Mesenchymal stem cell (in vitro differentiated cells and primary cell): ENCODE measurements at regions not wholly inside any gene's neighbourhood (a gene's known extent, or its start where the extent isn't known, plus 50 kb on each side); places are given as distances from the start of the nearest gene placed in this dataset.

Experiments used
- DNase-seq: peaks from one replicate; pipeline ENCODE4 v3.0.0-alpha.2; 2013
- H2AFZ ChIP-seq: one replicate; pipeline ENCODE4 v1.6.1; 2013; ENCODE audit warnings: low read depth, mild to moderate bottlenecking, control low read depth, inconsistent platforms, low read length, moderate library complexity
- H2AK5ac ChIP-seq: 2 replicates; pipeline ENCODE4 v1.6.1; 2013; ENCODE audit warnings: low read length, moderate library complexity, mild to moderate bottlenecking, inconsistent platforms; ENCODE audit not compliant: severe bottlenecking
- H2BK120ac ChIP-seq: one replicate; pipeline ENCODE4 v1.6.1; 2013; ENCODE audit warnings: low read depth, mild to moderate bottlenecking, inconsistent platforms, low read length, moderate library complexity
- H2BK12ac ChIP-seq, 2 experiments: one replicate each; pipeline ENCODE4 v1.6.1; 2013; ENCODE audit warnings: inconsistent platforms in 2 of 2, low read length in 2 of 2, mild to moderate bottlenecking in 2 of 2, moderate library complexity in 2 of 2, control low read depth in 1 of 2
- H2BK15ac ChIP-seq: one replicate; pipeline ENCODE4 v1.6.1; 2013; ENCODE audit warnings: mild to moderate bottlenecking, low read depth, inconsistent platforms; ENCODE audit not compliant: poor library complexity, severe bottlenecking
- H2BK5ac ChIP-seq: 2 replicates; pipeline ENCODE4 v1.6.1; 2013; ENCODE audit warnings: low read depth, mild to moderate bottlenecking, low read length, control low read depth, inconsistent platforms; ENCODE audit not compliant: poor library complexity, severe bottlenecking
- H3K14ac ChIP-seq, 2 experiments: one replicate each; pipeline ENCODE4 v1.6.1; 2013; ENCODE audit warnings: inconsistent platforms in 2 of 2, low read length in 2 of 2, control low read depth in 1 of 2, mild to moderate bottlenecking in 1 of 2, moderate library complexity in 1 of 2
- H3K18ac ChIP-seq, 2 experiments: one replicate each; pipeline ENCODE4 v1.6.1; 2013; ENCODE audit warnings: inconsistent platforms in 2 of 2, low read length in 2 of 2, control low read depth in 1 of 2, low read depth in 1 of 2, mild to moderate bottlenecking in 1 of 2
- H3K23ac ChIP-seq, 2 experiments: one replicate each; pipeline ENCODE4 v1.6.1; 2013; ENCODE audit warnings: inconsistent platforms in 2 of 2, low read length in 2 of 2, mild to moderate bottlenecking in 2 of 2, moderate library complexity in 2 of 2, control low read depth in 1 of 2
- H3K27ac ChIP-seq: 2 replicates; pipeline ENCODE4 v1.5.1; 2013; ENCODE audit warnings: mild to moderate bottlenecking, moderate library complexity, low read length, control low read depth, inconsistent platforms; ENCODE audit not compliant: poor library complexity, severe bottlenecking
- H3K27me3 ChIP-seq, 2 experiments: 2 replicates each; pipeline versions ENCODE4 v1.6.1 to v1.7.0; 2013; ENCODE audit warnings: low read length in 2 of 2, mild to moderate bottlenecking in 2 of 2, moderate library complexity in 2 of 2, control low read depth in 1 of 2, inconsistent platforms in 1 of 2; ENCODE audit not compliant: control insufficient read depth in 1 of 2, insufficient read depth in 1 of 2
- H3K36me3 ChIP-seq, 2 experiments: 2 replicates each; pipeline versions ENCODE4 v1.6.1 to v1.7.0; 2013; ENCODE audit warnings: low read length in 2 of 2, control low read depth in 1 of 2, inconsistent platforms in 1 of 2, low read depth in 1 of 2, mild to moderate bottlenecking in 1 of 2; ENCODE audit not compliant: insufficient read depth in 2 of 2, control insufficient read depth in 1 of 2
- H3K4ac ChIP-seq, 2 experiments: one replicate each; pipeline ENCODE4 v1.6.1; 2013; ENCODE audit warnings: inconsistent platforms in 2 of 2, low read length in 2 of 2, mild to moderate bottlenecking in 2 of 2, moderate library complexity in 2 of 2, control low read depth in 1 of 2, low read depth in 1 of 2
- H3K4me1 ChIP-seq: 2 replicates; pipeline ENCODE4 v1.6.1; 2013; ENCODE audit warnings: low read depth, low read length, control low read depth; ENCODE audit not compliant: control insufficient read depth, insufficient read depth
- H3K4me2 ChIP-seq: 2 replicates; pipeline ENCODE4 v1.6.1; 2013; ENCODE audit warnings: low read length, mild to moderate bottlenecking, inconsistent platforms; ENCODE audit not compliant: poor library complexity, severe bottlenecking
- H3K4me3 ChIP-seq, 2 experiments: 2 replicates each; pipeline versions ENCODE4 v1.5.1 to v1.7.0; 2013; ENCODE audit warnings: low read length in 2 of 2, mild to moderate bottlenecking in 2 of 2, control low read depth in 1 of 2, low read depth in 1 of 2; ENCODE audit not compliant: insufficient read depth in 1 of 2
- H3K79me1 ChIP-seq: replicated peaks from 2 replicates; pipeline ENCODE4 v1.6.1; 2013; ENCODE audit warnings: mild to moderate bottlenecking, control low read depth, low read length, inconsistent platforms; ENCODE audit not compliant: poor library complexity, severe bottlenecking
- H3K9ac ChIP-seq: 2 replicates; pipeline ENCODE4 v1.7.0; 2013; ENCODE audit warnings: mild to moderate bottlenecking, low read length, moderate library complexity
- H3K9me3 ChIP-seq: 2 replicates; pipeline ENCODE4 v1.7.0; 2013; ENCODE audit warnings: mild to moderate bottlenecking, low read length; ENCODE audit not compliant: control insufficient read depth
- H4K8ac ChIP-seq: one replicate; pipeline ENCODE4 v1.6.1; 2013; ENCODE audit warnings: inconsistent platforms, mild to moderate bottlenecking, low read length, moderate library complexity
- H4K91ac ChIP-seq: one replicate; pipeline ENCODE4 v1.6.1; 2013; ENCODE audit warnings: mild to moderate bottlenecking, low read length, inconsistent platforms
- WGBS: methylation state at CpG from one replicate; pipeline ENCODE4 v1.1.7; 2013; ENCODE audit warnings: mixed read lengths; 5-methylcytosine and 5-hydroxymethylcytosine counted together

GRCh38 chr2:138897274-138897673 lies 117.1 kb upstream of the NXPH2 start:
- H2BK15ac ChIP-seq, result no peak overlapping the region
- 88% methylated on average over 12 of the region's 12 CpGs for WGBS
- peaks cover under 1% of the 10 kb centered on the region for H3K9me3 ChIP-seq
- H2BK120ac ChIP-seq, result no peak overlapping the region
- no peak overlapping the region for H3K4ac ChIP-seq
- no peak overlapping the region for H2AK5ac ChIP-seq
- DNase-seq, result no peak
- no peak overlapping the region for H2AFZ ChIP-seq
- no peak overlapping the region for H4K8ac ChIP-seq
- no peak overlapping the region for H3K14ac ChIP-seq
- H3K27ac ChIP-seq, result no peak overlapping the region
- H4K91ac ChIP-seq, result no peak overlapping the region
- no peak overlapping the region for H3K9ac ChIP-seq
- no peaks in the 10 kb centered on the region for H3K27me3 ChIP-seq
- no peak overlapping the region for H3K23ac ChIP-seq
- no peak overlapping the region for H3K18ac ChIP-seq
- no peaks in the 10 kb centered on the region for H3K79me1 ChIP-seq
- H2BK12ac ChIP-seq, result no peak overlapping the region
- no peaks in the 10 kb centered on the region for H3K4me1 ChIP-seq
- H3K4me3 ChIP-seq, result no peak overlapping the region
- H3K36me3 ChIP-seq, result peaks cover 0 to under 1% of the 10 kb centered on the region in 2 experiments
- H3K4me2 ChIP-seq, result no peak overlapping the region
- no peak overlapping the region for H2BK5ac ChIP-seq

- no peak overlapping the region for H2AK5ac ChIP-seq
- no peak overlapping the region for H3K9ac ChIP-seq
- no peak overlapping the region for H3K4ac ChIP-seq
- H4K8ac ChIP-seq, result no peak overlapping the region
- no peak overlapping the region for H2BK15ac ChIP-seq
- no peak for DNase-seq
- H3K4me3 ChIP-seq, result no peak overlapping the region
- no peak overlapping the region for H2AFZ ChIP-seq
- no peak overlapping the region for H3K18ac ChIP-seq
- no peaks in the 10 kb centered on the region for H3K4me1 ChIP-seq
- 88% methylated on average over 2 of the region's 3 CpGs for WGBS
- H3K4me2 ChIP-seq, result no peak overlapping the region
- no peaks in the 10 kb centered on the region for H3K9me3 ChIP-seq
- H2BK5ac ChIP-seq, result no peak overlapping the region
- no peak overlapping the region for H2BK12ac ChIP-seq
- no peak overlapping the region for H2BK120ac ChIP-seq
- no peak overlapping the region for H3K14ac ChIP-seq
- H3K79me1 ChIP-seq, result no peaks in the 10 kb centered on the region
- H3K23ac ChIP-seq, result no peak overlapping the region
- H3K27ac ChIP-seq, result no peak overlapping the region
- H3K27me3 ChIP-seq, result no peaks in the 10 kb centered on the region
- no peaks in the 10 kb centered on the region for H3K36me3 ChIP-seq
- no peak overlapping the region for H4K91ac ChIP-seq
Observed at GRCh38 chr2:138893746-138894145, 113.6 kb upstream of the NXPH2 start.

GRCh38 chr2:138881126-138881525 lies 100.9 kb upstream of the NXPH2 start:
- Histone ChIP-seq H3K23ac (no peak overlapping the region), H2BK12ac (no peak overlapping the region), H2BK15ac (no peak overlapping the region), H2BK120ac (no peak overlapping the region), H2AK5ac (no peak overlapping the region), H3K79me1 (no peaks in the 10 kb centered on the region), H3K4me3 (no peak overlapping the region), H3K14ac (no peak overlapping the region), H3K4me2 (no peak overlapping the region), H4K8ac (no peak overlapping the region), H2AFZ (no peak overlapping the region), H3K36me3 (no peaks in the 10 kb centered on the region), H3K27ac (no peak overlapping the region), H3K9ac (no peak overlapping the region), H2BK5ac (no peak overlapping the region), H3K18ac (no peak overlapping the region), H3K4ac (no peak overlapping the region), H3K9me3 (no peaks in the 10 kb centered on the region), H3K4me1 (no peaks in the 10 kb centered on the region), H3K27me3 (no peaks in the 10 kb centered on the region), H4K91ac (no peak overlapping the region)
- 70% methylated on average over 1 of the region's 1 CpG for WGBS
- no peak for DNase-seq

GRCh38 chr2:138879931-138880330 lies 99.7 kb upstream of the NXPH2 start:
- no peak overlapping the region for H4K8ac ChIP-seq

More at GRCh38 chr2:138879931-138880330, 99.7 kb upstream of the NXPH2 start:
- DNase-seq, result no peak
- H3K27ac ChIP-seq, result no peak overlapping the region
- no peak overlapping the region for H3K4me3 ChIP-seq
- no peaks in the 10 kb centered on the region for H3K79me1 ChIP-seq
- H3K4me2 ChIP-seq, result no peak overlapping the region
- H3K4ac ChIP-seq, result no peak overlapping the region
- no peaks in the 10 kb centered on the region for H3K27me3 ChIP-seq
- no peak overlapping the region for H2BK15ac ChIP-seq
- H3K9ac ChIP-seq, result no peak overlapping the region
- H3K18ac ChIP-seq, result no peak overlapping the region
- no peak overlapping the region for H3K23ac ChIP-seq
- no peaks in the 10 kb centered on the region for H3K4me1 ChIP-seq
- H2BK12ac ChIP-seq, result no peak overlapping the region
- H2AFZ ChIP-seq, result no peak overlapping the region
- H2BK5ac ChIP-seq, result no peak overlapping the region
- H3K36me3 ChIP-seq, result no peaks in the 10 kb centered on the region
- H3K14ac ChIP-seq, result no peak overlapping the region
- 83% methylated on average over 2 of the region's 2 CpGs for WGBS
- no peak overlapping the region for H2AK5ac ChIP-seq
- no peak overlapping the region for H2BK120ac ChIP-seq
- H4K91ac ChIP-seq, result no peak overlapping the region
- no peaks in the 10 kb centered on the region for H3K9me3 ChIP-seq
